ENCODE measurements at regions not wholly inside any gene's neighbourhood (a gene's known extent, or its start where the extent isn't known, plus 50 kb on each side); places are given as distances from the start of the nearest gene placed in this dataset.

GRCh38 chr4:165663411-165663810 lies 209.6 kb upstream of the TLL1 start:
- TF ChIP-seq CTCF (conservative IDR thresholded peaks at IDR 0.05; ENCODE audit: low read length), result no peak
- TF ChIP-seq EZH2phosphoT487 (IDR thresholded peaks at IDR 0.05; ENCODE audit: borderline replicate concordance), result no peak
